DMS 273 (cell line): ENCODE measurements at regions not wholly inside any gene's neighbourhood (a gene's known extent, or its start where the extent isn't known, plus 50 kb on each side); places are given as distances from the start of the nearest gene placed in this dataset.

Experiments used
- DNase-seq: peaks from one replicate; lab custom pipeline; 2025; ENCODE audit not compliant: unreplicated experiment; lab: John Stamatoyannopoulos, UW

GRCh38 chr2:134770702-134771101, 51.9 kb upstream of the TMEM163 start:
- DNase-seq: no peak

DNA sequence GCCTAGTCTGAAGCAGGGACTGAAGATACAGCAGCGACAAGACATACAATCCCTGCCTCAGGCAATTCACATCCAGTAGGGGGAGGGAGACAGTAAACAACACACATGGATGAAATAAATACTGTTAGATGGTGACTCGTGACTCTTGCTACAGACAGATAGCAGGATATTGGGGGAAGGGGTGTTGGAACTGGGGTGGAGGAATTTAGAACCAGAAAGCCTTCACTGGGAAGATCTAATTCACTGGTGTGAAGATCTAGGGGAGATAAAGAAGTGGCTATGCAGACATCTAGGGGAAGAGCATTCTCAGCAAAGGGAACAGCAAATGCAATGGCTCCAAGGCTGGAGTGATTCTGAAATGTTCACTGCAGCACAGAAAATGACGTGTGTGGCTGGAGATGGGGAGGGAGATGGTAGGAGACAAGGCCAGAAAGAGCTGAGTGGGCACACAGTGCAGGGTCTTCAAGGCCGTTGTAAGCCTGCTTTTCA, 52.6 kb upstream of the TMEM163 start:
- no peak for DNase-seq

DNA sequence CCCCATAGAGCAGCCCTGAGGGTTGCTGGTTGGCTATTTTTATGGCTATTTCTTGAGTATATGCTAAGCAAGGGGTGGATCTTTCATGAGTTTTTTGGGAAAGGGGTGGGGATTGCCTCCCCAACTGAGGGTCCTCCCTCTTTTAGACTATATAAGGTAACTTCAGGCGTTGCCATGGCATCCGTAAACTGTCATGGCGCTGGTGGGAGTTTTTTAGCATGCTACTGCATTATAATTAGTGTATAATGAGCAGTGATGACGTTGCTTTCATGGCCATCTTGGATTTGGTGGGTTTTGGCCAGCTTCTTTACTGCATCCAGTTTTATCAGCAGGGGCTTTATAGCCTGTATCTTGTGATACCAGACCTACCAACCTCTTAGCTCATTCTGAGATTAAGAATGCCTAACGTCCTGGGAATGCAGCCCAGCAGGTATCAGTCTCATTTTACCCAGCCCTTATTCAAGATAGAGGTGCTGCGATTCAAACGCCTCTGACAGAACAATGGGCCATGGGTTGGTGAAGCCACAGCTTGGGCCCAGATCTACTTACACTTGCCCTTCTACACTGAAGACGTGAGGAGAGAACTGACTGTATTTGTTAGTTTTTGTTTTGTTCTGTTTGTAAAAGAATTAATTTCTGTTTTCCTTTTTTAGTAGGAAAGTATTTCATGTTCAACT, 53.8 kb upstream of the TMEM163 start:
- DNase-seq: no peak

GRCh38 chr2:134773335-134773734, 54.5 kb upstream of the TMEM163 start:
- peak; percentile 95 for DNase-seq

GRCh38 chr2:134773759-134774742, 55.3 kb upstream of the TMEM163 start:
- peak; percentile 65 for DNase-seq

DNA sequence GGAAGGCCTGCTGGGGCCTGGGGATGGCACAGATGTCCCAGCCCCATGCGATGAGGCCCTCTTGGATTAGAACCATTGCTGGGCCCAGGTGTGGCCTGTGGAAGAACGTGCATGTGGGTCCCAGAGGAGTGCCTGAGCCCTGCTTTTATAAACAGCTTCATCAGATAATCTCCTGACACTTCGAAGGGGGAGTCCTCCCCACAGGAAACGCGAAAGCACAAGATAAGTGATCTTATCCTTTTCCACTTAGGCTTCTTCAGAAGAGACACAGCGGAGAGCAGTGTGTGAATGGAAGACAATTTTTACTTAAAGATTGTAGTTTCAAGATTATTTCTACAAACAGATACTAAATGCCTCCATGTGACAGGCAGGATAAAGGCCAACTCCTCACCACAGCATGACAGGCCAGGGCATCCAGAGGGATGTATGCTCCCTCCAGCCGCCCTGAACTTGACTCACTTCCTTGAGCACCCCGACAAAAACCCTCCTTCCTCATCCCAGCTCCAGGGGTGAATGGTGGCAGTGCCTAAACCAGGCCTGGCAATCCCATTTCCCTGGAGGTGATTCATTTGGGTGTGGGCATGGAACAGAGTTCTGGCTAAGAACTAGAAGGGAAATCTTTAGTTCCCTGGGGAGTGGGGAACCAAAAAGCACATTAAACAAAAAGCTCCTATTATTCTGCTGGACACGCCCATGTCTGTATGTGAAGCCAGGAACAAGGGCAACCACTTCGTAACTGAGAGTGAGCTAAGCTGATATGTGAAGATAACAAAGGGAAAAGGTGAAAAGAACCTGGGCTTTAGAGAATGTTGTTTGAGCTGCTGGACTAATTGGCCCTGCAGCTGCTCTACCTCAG, 56.2 kb upstream of the TMEM163 start:
- DNase-seq: peak; percentile 27

DNA sequence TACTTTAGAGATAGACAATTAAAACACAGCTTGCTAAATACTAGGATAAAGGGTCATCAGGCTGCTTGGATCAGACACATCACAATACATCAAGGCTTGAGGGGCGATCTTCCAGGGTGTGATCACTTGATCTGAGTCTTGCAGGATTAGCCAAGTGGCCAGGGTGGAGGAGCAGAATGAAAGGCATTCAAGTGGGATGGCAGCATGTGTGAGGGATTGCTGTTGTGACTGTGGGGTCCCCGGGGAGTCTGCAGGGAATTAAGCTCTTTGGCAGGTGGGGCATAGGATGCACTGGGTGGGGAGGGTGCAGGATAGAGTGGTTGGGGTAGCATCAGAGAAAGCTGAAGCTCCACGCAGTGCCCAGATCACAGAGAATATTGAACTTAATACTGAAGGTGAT, 58.0 kb upstream of the TMEM163 start:
- DNase-seq: no peak

DNA sequence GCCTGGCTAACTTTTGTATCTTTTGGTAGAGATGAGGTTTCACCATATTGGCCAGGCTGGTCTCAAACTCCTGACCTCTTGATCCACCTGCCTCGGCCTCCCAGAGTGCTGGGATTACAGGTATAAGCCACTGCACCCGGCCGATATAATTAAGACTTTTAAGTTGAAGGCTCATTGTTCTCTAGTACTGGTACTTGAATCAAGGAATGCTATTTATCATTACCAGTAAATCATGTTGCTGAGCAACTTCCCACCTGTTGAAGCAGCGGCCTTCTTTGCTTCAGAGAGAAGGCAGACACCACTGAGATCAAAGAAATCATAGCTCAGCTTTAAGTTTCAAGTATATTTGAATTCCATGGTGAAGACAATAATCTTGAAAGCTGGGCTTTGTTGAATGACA, 58.8 kb upstream of the TMEM163 start:
- no peak for DNase-seq

- peak; percentile 12 for DNase-seq
Observed at GRCh38 chr2:134778372-134778771, 59.6 kb upstream of the TMEM163 start.

DNA sequence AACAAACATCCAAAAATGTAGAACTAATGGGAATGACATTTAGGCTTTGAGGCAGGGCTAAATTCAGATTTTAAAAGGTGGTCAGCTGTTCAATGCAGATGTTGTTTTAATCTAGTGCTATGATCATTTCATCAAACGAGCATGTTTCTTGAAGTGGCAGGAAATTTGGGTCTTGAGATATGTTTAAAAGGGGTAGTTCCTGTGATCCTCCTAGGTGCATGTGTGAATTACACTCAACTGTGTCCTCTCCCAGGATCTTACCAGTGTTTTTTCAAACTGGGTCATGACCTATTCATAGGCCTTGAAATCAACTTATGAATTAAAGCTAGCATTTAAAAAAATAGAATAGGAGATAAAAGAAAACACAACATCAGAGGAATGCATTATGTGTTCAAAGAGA, 57.4 kb upstream of the ACMSD start:
- no peak for DNase-seq

DNA sequence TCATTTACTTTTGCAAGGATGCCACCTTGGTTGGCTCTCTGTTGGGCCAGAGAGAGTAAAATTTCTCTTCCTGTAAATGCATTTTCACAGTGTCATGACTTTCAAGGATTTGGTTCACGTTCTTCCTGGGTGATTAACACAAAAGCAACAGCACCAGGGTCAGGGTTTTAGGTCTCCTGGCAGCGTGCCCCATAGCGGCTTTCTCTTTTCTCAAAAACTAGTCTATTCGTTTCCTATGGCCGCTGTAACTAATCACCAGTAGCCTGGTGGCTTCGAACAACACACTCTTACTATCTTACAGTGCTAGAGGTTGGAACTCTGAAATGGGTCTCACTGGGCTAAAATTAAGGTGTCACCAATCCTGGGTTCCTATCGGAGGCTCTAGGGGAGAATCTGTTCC, 56.3 kb upstream of the ACMSD start:
- DNase-seq: no peak

GRCh38 chr2:134782792-134783191, 55.6 kb upstream of the ACMSD start:
- peak; percentile 70 for DNase-seq

GRCh38 chr2:134783912-134784311, 54.5 kb upstream of the ACMSD start:
- no peak for DNase-seq

GRCh38 chr2:134785659-134786430, 52.6 kb upstream of the ACMSD start:
- DNase-seq: no peak

DNA sequence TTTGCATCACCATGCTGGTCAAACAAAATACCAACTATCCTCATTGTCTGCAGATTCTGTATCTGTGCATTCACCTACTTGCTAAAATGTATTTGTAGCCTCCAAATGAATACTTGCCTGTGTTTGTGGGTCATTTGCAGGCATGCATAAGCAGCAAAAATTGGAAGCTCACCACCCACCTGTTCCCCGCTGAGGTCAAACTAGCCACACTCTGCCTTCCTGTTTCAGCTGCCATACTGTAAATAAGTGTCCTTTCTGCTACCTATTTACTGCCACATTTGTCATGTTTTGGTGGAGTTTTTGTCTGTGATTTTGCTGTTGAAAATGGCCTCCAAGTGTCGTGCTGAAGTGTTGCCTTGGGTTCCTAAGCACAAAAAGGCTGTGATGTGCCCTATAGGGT, 50.0 kb upstream of the ACMSD start:
- no peak for DNase-seq
